GM12865 (cell line): ENCODE measurements at regions not wholly inside any gene's neighbourhood (a gene's known extent, or its start where the extent isn't known, plus 50 kb on each side); places are given as distances from the start of the nearest gene placed in this dataset.

Experiments
- DNase-seq: peaks from one replicate; pipeline ENCODE4 v3.0.0; 2010; ENCODE audit warnings: low read depth
- H3K4me3 ChIP-seq: 2 replicates; pipeline ENCODE4 v1.5.1; 2011; ENCODE audit warnings: mild to moderate bottlenecking, low read depth, low read length, control low read depth
- TF ChIP-seq, protein P1 (sequence below): IDR thresholded peaks from 2 replicates; pipeline ENCODE4 v1.5.1; 2011; ENCODE audit warnings: low read length, control low read depth, low read depth, inconsistent platforms; ENCODE audit not compliant: insufficient read depth; ENCODE audit errors: missing control alignments

DNA sequence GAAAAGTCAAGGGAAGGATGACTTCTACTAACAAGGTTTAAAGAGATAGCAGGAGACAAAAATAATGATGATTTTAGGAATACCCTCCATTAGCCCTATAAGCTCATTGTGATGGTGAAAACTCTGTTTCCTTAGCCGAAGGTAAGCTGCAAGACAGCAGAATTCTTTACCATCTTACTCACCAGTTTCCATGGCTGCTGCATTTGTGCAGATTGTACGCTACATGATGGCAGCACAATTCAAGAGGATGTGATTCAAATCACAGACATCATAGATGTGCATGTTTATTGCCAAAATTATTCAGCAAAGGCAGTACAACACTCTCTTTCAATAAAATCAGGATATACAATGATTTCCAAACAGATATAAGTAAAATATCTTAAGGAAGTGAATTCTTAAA, 175.6 kb downstream of the SPATA31D1 start:
- no peak overlapping the region for H3K4me3 ChIP-seq
- no peak for DNase-seq
- TF ChIP-seq, protein P1, sequence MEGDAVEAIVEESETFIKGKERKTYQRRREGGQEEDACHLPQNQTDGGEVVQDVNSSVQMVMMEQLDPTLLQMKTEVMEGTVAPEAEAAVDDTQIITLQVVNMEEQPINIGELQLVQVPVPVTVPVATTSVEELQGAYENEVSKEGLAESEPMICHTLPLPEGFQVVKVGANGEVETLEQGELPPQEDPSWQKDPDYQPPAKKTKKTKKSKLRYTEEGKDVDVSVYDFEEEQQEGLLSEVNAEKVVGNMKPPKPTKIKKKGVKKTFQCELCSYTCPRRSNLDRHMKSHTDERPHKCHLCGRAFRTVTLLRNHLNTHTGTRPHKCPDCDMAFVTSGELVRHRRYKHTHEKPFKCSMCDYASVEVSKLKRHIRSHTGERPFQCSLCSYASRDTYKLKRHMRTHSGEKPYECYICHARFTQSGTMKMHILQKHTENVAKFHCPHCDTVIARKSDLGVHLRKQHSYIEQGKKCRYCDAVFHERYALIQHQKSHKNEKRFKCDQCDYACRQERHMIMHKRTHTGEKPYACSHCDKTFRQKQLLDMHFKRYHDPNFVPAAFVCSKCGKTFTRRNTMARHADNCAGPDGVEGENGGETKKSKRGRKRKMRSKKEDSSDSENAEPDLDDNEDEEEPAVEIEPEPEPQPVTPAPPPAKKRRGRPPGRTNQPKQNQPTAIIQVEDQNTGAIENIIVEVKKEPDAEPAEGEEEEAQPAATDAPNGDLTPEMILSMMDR = no peak

DNA sequence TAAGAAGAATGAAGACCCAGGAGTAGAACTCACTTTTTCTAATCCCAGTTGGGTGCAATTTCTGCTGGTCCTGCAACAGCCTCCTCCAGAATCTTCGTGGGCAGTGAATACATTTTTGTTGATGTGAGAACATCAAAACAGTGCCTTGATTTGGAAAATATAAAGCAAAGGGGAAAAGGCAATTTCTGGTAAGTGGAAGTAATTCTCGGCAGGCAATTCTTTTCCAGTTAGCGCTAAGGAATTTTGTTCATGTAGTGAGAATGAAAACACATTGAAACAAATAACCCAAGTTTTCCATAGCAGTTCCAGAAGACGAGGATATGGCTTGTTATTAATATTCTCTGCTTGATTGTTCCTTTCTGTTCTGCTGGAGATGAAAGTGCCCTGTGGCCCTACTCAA, 178.7 kb downstream of the SPATA31D1 start:
- DNase-seq = no peak
- TF ChIP-seq, protein P1 = no peak
- H3K4me3 ChIP-seq = no peak overlapping the region

DNA sequence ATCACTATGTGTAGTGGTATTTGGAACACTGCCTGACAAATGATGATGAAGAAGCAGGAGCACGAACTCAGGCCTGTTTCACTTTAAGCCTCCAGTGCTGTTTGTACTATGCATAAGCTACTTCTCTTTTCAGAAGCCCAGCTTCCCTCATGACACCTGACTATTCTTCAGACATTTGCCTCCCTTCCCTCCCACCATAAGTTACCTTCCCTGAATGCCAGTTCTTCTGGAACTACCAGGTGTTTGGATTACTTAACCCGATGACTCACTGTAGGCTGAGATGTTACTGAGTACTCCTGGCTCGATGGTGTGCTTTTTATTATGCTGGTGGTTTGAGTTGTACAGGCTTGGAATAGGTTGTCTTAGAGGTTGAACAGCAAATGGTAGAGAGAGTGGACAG, 180.0 kb downstream of the SPATA31D1 start:
- TF ChIP-seq, protein P1 = no peak

DNA sequence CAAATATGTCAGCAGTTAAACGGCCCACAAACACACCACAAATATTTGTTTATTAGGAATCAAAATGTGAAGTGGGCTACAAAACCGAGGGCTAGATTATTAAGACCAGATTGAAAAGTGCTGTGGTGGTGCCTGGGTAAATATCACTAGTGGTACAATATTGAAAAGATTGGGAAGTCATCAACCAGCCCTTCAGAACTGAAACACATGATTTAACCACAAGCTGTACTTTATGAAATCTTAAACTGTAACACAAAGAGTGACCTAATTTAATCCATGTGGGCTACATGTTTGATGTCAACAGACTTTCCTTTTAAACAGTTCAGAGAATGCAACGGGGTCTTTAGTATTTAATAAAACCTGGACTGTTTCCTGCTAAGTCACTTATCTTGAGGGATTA, 182.3 kb downstream of the SPATA31D1 start:
- TF ChIP-seq, protein P1 = no peak
- DNase-seq = no peak
- H3K4me3 ChIP-seq = no peak overlapping the region

More for the DNA sequence above, 180.0 kb downstream of the SPATA31D1 start:
- H3K4me3 ChIP-seq = no peak overlapping the region
- DNase-seq = no peak

DNA sequence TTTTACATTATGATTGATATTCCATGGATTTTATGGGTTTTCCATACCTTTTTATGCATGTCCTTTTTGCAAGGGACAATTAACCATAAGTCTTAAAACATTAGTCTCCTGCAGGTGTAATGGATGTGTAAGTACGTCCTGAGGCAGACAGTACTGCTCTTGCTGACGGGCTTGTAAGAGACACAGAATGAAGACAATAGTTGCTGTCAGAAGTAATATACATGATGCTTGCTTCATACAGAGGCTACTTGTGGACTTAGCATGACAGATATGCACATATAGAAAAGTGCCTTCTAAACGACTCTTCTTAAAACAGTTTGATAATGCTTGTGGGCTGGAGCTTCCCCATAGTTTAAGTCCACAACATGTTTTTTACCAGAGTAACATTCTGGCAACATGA, 182.7 kb downstream of the SPATA31D1 start:
- no peak overlapping the region for H3K4me3 ChIP-seq
- TF ChIP-seq, protein P1 = no peak
- DNase-seq = no peak

DNA sequence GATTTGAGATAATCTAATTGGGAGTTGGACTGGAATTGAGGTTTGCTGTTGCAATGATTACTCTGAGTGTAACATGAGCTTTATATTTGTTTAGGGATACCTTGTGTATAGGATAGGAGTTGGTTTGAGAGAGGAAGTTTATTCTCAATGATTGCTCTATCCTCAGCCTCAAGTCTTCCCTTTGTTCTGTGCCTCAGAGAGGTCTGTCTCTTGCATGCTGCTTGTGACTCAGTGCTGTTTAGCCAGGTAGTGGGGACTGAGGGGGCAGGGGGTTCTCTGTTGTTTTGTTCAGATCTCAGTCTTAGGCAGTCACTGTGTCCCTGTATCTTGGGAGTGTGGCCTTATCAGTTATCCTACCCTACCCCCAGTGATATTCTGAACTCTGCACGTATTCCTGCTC, 192.1 kb downstream of the SPATA31D1 start:
- TF ChIP-seq, protein P1 = no peak
- H3K4me3 ChIP-seq = no peak overlapping the region
- DNase-seq = no peak

DNA sequence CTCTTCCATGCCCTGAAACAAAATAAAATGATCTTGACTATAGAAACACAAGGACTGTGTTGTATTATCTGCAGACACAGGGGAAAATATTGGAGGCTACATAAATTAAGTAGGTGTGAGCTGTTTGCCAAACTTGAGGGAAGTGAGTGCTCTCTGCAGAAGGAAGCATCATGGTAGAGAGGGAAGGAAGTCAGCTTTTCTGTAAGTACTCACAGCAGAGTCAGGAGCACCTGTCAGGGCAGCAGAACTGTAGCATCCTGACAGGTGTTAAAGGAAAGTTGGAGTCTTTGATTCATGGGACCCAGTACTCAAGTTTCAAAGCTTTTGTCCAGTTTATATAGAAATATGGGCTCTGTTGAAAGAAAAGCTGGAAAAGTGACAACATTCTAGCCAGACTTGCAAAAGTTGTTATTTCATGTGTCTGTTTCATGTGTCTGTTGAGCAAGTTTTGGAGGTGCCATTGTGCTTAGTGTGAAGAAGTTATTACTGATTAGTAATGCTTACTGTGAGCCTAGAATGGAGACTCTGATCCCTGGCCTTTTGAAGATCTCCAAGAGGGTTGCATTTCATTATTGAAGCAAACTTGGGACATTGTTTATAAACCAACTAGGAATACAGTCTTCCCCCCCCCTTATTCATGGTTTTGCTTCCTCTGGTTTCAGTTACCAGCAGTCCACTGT, 194.7 kb downstream of the SPATA31D1 start:
- DNase-seq = no peak
- TF ChIP-seq, protein P1 = no peak
- no peak overlapping the region for H3K4me3 ChIP-seq
